Memory B cell (primary cell): ENCODE measurements at regions not wholly inside any gene's neighbourhood (a gene's known extent, or its start where the extent isn't known, plus 50 kb on each side); places are given as distances from the start of the nearest gene placed in this dataset.
"Not testable (repeated sequence)": the region's sequence is repeated elsewhere in the genome, so short reads cannot be mapped to it uniquely, and the experiment has no call there.

ENCODE experiments used
- ATAC-seq: fragments of 150-1000 bp; cut with Tn5 transposase; 2 replicates; pipeline ENCODE4 v1.10.0; 2021; ENCODE audit warnings: low read depth, mild to moderate bottlenecking, moderate library complexity
- DNase-seq, 2 donors: peaks; one replicate each; pipeline ENCODE4 v3.0.0; 2022; ENCODE audit warnings: low spot score in 2 of 2
- H3K27ac Mint-ChIP-seq: one replicate; pipeline ENCODE4 v1.8.0; 2022; ENCODE audit warnings: mild to moderate bottlenecking, moderate library complexity, mixed read lengths
- H3K27me3 Mint-ChIP-seq: one replicate; pipeline ENCODE4 v1.8.0; 2022; ENCODE audit warnings: mixed read lengths
- H3K36me3 Mint-ChIP-seq: one replicate; pipeline ENCODE4 v1.8.0; 2022; ENCODE audit warnings: mild to moderate bottlenecking, mixed read lengths
- H3K4me1 Mint-ChIP-seq: one replicate; pipeline ENCODE4 v1.8.0; 2022; ENCODE audit warnings: mixed read lengths
- H3K4me3 Mint-ChIP-seq: one replicate; pipeline ENCODE4 v1.8.0; 2022; ENCODE audit warnings: mild to moderate bottlenecking, moderate library complexity, mixed read lengths
- H3K9me3 Mint-ChIP-seq: one replicate; pipeline ENCODE4 v1.8.0; 2022; ENCODE audit warnings: mixed read lengths

GRCh38 chr3:5505163-5505562, 317.7 kb downstream of the EDEM1 start:
- no peak for DNase-seq
- Mint-ChIP-seq H3K36me3 (peaks cover 5% of the 10 kb centered on the region), H3K4me3 (no peak overlapping the region), H3K27me3 (peaks cover 12% of the 10 kb centered on the region), H3K27ac (no peak overlapping the region), H3K4me1 (no peaks in the 10 kb centered on the region), H3K9me3 (peaks cover 14% of the 10 kb centered on the region)
- ATAC-seq: no peak

DNA sequence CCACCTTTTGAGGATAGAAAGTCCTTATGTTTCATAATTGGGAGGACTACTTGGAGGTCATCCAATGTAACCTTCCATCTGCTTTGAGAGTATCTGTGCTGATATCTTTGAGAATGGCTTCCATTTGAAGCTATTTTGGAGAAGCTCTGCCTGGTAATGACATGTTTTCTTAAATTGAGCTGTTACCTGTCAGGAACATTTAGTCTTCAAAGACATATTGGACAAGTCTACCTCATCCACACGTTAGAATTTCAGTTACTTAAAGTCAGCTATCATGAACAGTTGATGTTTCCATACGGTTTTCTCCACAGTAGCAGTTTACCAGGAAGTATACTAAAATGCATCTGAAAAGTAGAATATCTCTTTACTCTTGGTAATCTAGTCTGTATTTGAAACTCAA, 318.5 kb downstream of the EDEM1 start:
- DNase-seq (no peak), ATAC-seq (no peak)
- peaks cover 12% of the 10 kb centered on the region for H3K27me3 Mint-ChIP-seq
- peaks cover 14% of the 10 kb centered on the region for H3K9me3 Mint-ChIP-seq
- no peaks in the 10 kb centered on the region for H3K4me1 Mint-ChIP-seq
- H3K27ac Mint-ChIP-seq: no peak overlapping the region
- peaks cover 5% of the 10 kb centered on the region for H3K36me3 Mint-ChIP-seq
- H3K4me3 Mint-ChIP-seq: no peak overlapping the region

DNA sequence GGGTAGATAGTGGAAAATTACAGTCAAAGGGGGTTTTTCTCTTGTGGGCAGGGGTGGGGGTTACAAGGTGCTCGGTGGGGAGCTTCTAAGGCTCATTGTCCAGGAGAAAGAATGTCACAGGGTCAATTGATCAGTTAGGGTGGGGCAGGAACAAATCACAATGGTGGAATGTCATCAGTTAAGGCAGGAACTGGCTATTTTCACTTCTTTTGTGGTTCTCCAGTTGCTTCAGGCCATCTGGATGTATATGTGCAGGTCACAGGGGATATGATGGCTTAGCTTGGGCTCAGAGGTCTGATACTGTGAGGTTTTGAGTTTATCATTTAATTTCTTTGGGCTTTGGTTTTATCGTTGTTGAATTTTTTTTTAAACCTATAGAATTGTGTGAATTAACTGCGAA, 321.4 kb downstream of the EDEM1 start:
- H3K4me3 Mint-ChIP-seq, H3K27ac Mint-ChIP-seq, H3K36me3 Mint-ChIP-seq, ATAC-seq, H3K4me1 Mint-ChIP-seq, DNase-seq: not testable (repeated sequence)
- Mint-ChIP-seq H3K27me3 (peaks cover 10% of the 10 kb centered on the region), H3K9me3 (peaks cover 23% of the 10 kb centered on the region)

DNA sequence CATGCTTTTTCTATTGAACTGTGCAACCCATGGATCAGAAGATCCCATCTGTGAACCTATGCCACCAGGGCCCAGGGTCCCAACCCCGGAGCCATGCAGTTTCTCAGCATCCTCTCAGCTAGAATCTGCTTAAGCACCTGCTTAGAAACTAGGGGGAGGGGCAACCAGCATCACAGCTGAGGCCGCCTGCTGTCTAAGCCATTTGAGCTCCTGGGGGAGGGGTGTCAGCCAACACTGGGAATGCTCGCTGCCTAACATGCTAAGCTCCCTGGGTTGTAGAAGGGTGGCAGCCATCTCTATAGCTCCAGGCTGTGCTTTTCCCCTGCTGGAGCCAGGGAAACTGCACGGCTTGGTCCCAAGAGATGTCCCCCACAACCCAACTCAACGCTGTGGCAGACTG, 322.8 kb downstream of the EDEM1 start:
- Mint-ChIP-seq H3K4me3 (no peak overlapping the region), H3K4me1 (no peaks in the 10 kb centered on the region), H3K27me3 (peaks cover 9% of the 10 kb centered on the region), H3K9me3 (peaks cover 27% of the 10 kb centered on the region), H3K27ac (no peak overlapping the region), H3K36me3 (peaks cover 5% of the 10 kb centered on the region)
- ATAC-seq (no peak), DNase-seq (no peak)

- DNase-seq (no peak), ATAC-seq (no peak)
- Mint-ChIP-seq H3K27ac (no peak overlapping the region), H3K4me1 (no peaks in the 10 kb centered on the region), H3K27me3 (no peaks in the 10 kb centered on the region), H3K36me3 (no peaks in the 10 kb centered on the region), H3K4me3 (no peak overlapping the region), H3K9me3 (peaks cover 18% of the 10 kb centered on the region)
These were observed 330.4 kb downstream of the EDEM1 start for GRCh38 chr3:5517921-5518320.

- Mint-ChIP-seq H3K4me3 (no peak overlapping the region), H3K36me3 (no peaks in the 10 kb centered on the region), H3K27me3 (no peaks in the 10 kb centered on the region), H3K4me1 (no peaks in the 10 kb centered on the region), H3K9me3 (peaks cover 8% of the 10 kb centered on the region), H3K27ac (no peak overlapping the region)
- no peak for DNase-seq
- ATAC-seq: no peak
These were observed 332.7 kb downstream of the EDEM1 start for GRCh38 chr3:5520237-5520636.

- Mint-ChIP-seq H3K4me3 (no peak overlapping the region), H3K27me3 (no peaks in the 10 kb centered on the region), H3K9me3 (peaks cover 8% of the 10 kb centered on the region), H3K27ac (no peak overlapping the region), H3K36me3 (no peaks in the 10 kb centered on the region), H3K4me1 (no peaks in the 10 kb centered on the region)
- DNase-seq (no peak), ATAC-seq (no peak)
These were observed 335.6 kb downstream of the EDEM1 start for GRCh38 chr3:5523125-5523524.

DNA sequence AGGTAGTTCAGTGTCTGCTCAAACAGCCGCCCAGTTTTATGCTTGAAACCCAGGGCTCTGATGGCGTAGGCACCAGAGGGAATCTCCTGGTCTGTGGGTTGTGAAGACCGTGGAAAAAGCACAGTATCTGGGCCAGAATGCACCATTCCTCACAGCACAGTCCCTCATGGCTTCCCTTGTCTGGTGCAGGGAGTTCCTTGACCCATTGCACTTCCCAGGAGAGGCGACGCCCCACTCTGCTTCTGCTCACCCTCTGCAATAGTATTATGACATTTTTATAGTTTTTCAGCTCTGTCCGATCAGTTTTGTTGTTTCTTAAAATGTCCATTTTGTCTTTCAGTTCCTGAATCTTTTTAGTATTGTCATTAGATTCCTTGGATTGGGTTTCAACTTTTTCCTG, 343.5 kb downstream of the EDEM1 start:
- H3K27ac Mint-ChIP-seq: no peak overlapping the region
- H3K9me3 Mint-ChIP-seq: peaks cover 2% of the 10 kb centered on the region
- H3K36me3 Mint-ChIP-seq: no peaks in the 10 kb centered on the region
- DNase-seq (no peak), ATAC-seq (no peak)
- H3K4me1 Mint-ChIP-seq: no peaks in the 10 kb centered on the region
- no peak overlapping the region for H3K4me3 Mint-ChIP-seq
- H3K27me3 Mint-ChIP-seq: peaks cover 3% of the 10 kb centered on the region

DNA sequence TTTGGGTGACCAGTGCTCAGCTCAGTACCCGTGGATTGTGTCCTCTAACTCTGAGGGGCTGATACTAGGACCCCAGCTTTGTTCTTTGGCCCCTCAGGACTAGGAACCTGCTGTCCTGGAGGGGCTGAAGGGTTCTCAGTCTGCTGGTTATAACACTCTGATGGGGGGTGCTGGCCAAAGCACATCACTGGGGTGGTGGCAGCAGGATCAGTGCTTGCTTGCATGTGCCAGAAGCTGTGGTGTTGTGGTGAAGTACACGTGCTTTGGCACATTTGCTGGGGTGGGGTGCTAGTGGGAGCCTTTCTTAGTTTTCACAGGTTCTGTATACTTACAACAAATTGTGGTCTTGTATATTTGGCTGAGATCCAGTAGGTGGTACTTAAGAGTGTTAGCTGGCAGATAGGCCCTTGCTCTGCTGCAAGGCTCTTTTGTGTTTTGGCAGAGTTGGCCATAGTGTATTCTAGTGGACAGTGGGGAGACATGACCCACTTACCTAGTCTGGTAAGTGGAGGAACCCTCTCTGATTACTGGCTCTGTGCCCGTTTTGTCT, 344.3 kb downstream of the EDEM1 start:
- H3K9me3 Mint-ChIP-seq: peaks cover 2% of the 10 kb centered on the region
- H3K27ac Mint-ChIP-seq: no peak overlapping the region
- H3K27me3 Mint-ChIP-seq: peaks cover 3% of the 10 kb centered on the region
- ATAC-seq: no peak
- no peak for DNase-seq
- no peaks in the 10 kb centered on the region for H3K4me1 Mint-ChIP-seq
- no peaks in the 10 kb centered on the region for H3K36me3 Mint-ChIP-seq
- no peak overlapping the region for H3K4me3 Mint-ChIP-seq

DNA sequence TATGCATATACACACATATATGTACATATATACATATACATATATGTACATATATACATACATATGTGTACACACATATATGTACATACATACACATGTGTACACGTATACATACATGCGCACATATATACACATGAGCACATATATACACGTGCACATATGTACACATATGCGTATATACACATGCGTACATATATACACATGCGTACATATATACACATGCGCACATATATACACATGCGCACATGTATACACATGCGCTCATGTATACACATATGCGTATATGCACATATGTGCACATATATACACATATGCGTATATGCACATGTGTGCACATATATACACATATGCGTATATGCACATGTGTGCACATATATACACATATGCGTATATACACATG, 353.0 kb downstream of the EDEM1 start:
- Mint-ChIP-seq H3K27me3 (no peaks in the 10 kb centered on the region), H3K4me3 (no peak overlapping the region), H3K9me3 (peaks cover 16% of the 10 kb centered on the region), H3K27ac (no peak overlapping the region), H3K36me3 (peaks cover 4% of the 10 kb centered on the region), H3K4me1 (no peaks in the 10 kb centered on the region)
- no peak for ATAC-seq
- DNase-seq: no peak

- no peaks in the 10 kb centered on the region for H3K4me1 Mint-ChIP-seq
- no peaks in the 10 kb centered on the region for H3K27me3 Mint-ChIP-seq
- no peak for ATAC-seq
- H3K4me3 Mint-ChIP-seq: no peak overlapping the region
- H3K9me3 Mint-ChIP-seq: peaks cover 20% of the 10 kb centered on the region
- no peak for DNase-seq
- H3K36me3 Mint-ChIP-seq: peaks cover 4% of the 10 kb centered on the region
- H3K27ac Mint-ChIP-seq: no peak overlapping the region
These were observed 355.0 kb downstream of the EDEM1 start for GRCh38 chr3:5542472-5542871.

DNA sequence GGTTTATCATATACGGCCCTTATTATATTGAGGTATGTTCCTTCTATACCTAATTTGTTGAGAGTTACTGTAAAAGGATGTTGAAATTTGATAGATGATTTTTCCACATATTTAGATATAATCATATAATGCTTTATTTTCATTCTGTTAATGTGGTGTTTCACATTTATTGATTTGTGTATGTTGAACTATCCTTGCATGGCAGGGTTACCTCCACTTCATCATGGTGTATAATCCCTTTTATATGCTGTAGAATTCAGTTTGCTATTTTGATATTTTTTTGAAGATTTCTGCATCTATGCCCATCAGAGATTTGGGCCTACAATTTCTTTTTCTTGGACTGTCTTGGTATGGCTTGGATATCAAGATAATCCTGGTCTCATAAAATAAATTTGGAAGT, 355.5 kb downstream of the EDEM1 start:
- Mint-ChIP-seq H3K4me1 (no peaks in the 10 kb centered on the region), H3K27ac (no peak overlapping the region), H3K36me3 (peaks cover 4% of the 10 kb centered on the region), H3K4me3 (no peak overlapping the region), H3K9me3 (peaks cover 20% of the 10 kb centered on the region), H3K27me3 (no peaks in the 10 kb centered on the region)
- ATAC-seq (no peak), DNase-seq (no peak)

DNA sequence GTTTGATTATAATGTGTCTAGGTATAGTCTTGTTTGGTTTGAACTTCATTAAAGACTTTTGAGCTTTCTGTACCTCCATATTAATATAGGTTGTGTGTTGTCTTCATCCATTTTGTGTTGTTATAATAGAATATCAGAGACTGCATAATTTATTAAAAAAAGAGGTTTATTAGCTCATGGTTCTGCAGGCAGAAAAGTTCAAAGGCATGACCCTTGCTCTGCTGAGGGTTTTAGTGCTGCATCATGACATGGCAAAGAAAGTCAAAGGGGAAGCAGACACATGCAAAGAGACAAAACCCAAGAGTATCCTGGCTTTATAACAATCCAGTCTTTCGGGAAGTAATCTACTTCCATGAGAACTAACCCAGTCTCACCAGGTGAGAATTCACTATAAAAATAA, 358.2 kb downstream of the EDEM1 start:
- Mint-ChIP-seq H3K27ac (no peak overlapping the region), H3K9me3 (peaks cover 20% of the 10 kb centered on the region), H3K4me3 (no peak overlapping the region), H3K36me3 (peaks cover 4% of the 10 kb centered on the region), H3K27me3 (no peaks in the 10 kb centered on the region), H3K4me1 (no peaks in the 10 kb centered on the region)
- ATAC-seq (no peak), DNase-seq (no peak)

GRCh38 chr3:5553203-5553602, 365.7 kb downstream of the EDEM1 start:
- Mint-ChIP-seq H3K9me3 (peaks cover 2% of the 10 kb centered on the region), H3K36me3 (no peaks in the 10 kb centered on the region), H3K4me3 (no peak overlapping the region), H3K4me1 (no peaks in the 10 kb centered on the region), H3K27ac (no peak overlapping the region), H3K27me3 (peaks cover 4% of the 10 kb centered on the region)
- ATAC-seq: no peak
- no peak for DNase-seq

GRCh38 chr3:5554245-5554747, 366.8 kb downstream of the EDEM1 start:
- H3K9me3 Mint-ChIP-seq: peaks cover 2% of the 10 kb centered on the region
- no peaks in the 10 kb centered on the region for H3K4me1 Mint-ChIP-seq
- no peak for DNase-seq
- H3K4me3 Mint-ChIP-seq: no peak overlapping the region
- no peak for ATAC-seq
- no peaks in the 10 kb centered on the region for H3K36me3 Mint-ChIP-seq
- H3K27me3 Mint-ChIP-seq: peaks cover 4% of the 10 kb centered on the region
- no peak overlapping the region for H3K27ac Mint-ChIP-seq
